ENCODE measurements at regions not wholly inside any gene's neighbourhood (a gene's known extent, or its start where the extent isn't known, plus 50 kb on each side); places are given as distances from the start of the nearest gene placed in this dataset.

DNA sequence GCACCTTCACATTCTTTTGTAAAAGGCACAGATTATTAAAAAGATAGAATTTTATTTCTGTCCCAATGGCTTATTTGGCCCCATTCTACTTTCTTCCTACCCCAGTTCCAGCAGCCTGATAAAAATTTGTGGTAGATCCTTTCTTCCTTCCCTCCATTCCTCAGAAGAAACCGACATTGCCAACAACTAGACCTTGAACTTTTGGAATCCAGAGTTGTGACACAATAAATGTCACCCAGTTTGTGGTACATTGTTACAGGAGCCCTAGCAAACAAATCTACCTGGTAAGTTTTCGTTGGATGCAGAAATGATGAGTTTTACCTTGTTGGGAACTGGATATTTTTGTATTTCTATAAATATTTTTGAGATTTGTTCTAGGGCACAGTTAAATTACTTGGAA lies 141.6 kb upstream of the IVNS1ABP start:
- TF ChIP-seq, protein P1, sequence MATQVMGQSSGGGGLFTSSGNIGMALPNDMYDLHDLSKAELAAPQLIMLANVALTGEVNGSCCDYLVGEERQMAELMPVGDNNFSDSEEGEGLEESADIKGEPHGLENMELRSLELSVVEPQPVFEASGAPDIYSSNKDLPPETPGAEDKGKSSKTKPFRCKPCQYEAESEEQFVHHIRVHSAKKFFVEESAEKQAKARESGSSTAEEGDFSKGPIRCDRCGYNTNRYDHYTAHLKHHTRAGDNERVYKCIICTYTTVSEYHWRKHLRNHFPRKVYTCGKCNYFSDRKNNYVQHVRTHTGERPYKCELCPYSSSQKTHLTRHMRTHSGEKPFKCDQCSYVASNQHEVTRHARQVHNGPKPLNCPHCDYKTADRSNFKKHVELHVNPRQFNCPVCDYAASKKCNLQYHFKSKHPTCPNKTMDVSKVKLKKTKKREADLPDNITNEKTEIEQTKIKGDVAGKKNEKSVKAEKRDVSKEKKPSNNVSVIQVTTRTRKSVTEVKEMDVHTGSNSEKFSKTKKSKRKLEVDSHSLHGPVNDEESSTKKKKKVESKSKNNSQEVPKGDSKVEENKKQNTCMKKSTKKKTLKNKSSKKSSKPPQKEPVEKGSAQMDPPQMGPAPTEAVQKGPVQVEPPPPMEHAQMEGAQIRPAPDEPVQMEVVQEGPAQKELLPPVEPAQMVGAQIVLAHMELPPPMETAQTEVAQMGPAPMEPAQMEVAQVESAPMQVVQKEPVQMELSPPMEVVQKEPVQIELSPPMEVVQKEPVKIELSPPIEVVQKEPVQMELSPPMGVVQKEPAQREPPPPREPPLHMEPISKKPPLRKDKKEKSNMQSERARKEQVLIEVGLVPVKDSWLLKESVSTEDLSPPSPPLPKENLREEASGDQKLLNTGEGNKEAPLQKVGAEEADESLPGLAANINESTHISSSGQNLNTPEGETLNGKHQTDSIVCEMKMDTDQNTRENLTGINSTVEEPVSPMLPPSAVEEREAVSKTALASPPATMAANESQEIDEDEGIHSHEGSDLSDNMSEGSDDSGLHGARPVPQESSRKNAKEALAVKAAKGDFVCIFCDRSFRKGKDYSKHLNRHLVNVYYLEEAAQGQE (IDR thresholded peaks at IDR 0.05; ENCODE audit: low read depth, low read length) = no peak
- TF ChIP-seq, protein P2, sequence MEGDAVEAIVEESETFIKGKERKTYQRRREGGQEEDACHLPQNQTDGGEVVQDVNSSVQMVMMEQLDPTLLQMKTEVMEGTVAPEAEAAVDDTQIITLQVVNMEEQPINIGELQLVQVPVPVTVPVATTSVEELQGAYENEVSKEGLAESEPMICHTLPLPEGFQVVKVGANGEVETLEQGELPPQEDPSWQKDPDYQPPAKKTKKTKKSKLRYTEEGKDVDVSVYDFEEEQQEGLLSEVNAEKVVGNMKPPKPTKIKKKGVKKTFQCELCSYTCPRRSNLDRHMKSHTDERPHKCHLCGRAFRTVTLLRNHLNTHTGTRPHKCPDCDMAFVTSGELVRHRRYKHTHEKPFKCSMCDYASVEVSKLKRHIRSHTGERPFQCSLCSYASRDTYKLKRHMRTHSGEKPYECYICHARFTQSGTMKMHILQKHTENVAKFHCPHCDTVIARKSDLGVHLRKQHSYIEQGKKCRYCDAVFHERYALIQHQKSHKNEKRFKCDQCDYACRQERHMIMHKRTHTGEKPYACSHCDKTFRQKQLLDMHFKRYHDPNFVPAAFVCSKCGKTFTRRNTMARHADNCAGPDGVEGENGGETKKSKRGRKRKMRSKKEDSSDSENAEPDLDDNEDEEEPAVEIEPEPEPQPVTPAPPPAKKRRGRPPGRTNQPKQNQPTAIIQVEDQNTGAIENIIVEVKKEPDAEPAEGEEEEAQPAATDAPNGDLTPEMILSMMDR (IDR thresholded peaks at IDR 0.05) = no peak
- TF ChIP-seq EZH2phosphoT487 (IDR thresholded peaks at IDR 0.05; ENCODE audit: borderline replicate concordance, low read depth) = no peak
- TF ChIP-seq, protein P3, sequence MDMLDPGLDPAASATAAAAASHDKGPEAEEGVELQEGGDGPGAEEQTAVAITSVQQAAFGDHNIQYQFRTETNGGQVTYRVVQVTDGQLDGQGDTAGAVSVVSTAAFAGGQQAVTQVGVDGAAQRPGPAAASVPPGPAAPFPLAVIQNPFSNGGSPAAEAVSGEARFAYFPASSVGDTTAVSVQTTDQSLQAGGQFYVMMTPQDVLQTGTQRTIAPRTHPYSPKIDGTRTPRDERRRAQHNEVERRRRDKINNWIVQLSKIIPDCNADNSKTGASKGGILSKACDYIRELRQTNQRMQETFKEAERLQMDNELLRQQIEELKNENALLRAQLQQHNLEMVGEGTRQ (IDR thresholded peaks at IDR 0.05; ENCODE audit: borderline replicate concordance, low read depth, low read length) = no peak
- TF ChIP-seq EP300 (IDR thresholded peaks at IDR 0.05; ENCODE audit: borderline replicate concordance in 1 of 2, low read depth in 1 of 2, low read length in 1 of 2) = no peak
- TF ChIP-seq TAF1 (IDR thresholded peaks at IDR 0.05; ENCODE audit: borderline replicate concordance, low read depth, low read length) = no peak
- TF ChIP-seq SMC3 (IDR thresholded peaks at IDR 0.05; ENCODE audit: low read depth, low read length) = no peak
- TF ChIP-seq POLR2AphosphoS5 (IDR thresholded peaks at IDR 0.05; ENCODE audit: low read depth, low read length) = no peak
- TF ChIP-seq FOSL2 (IDR thresholded peaks at IDR 0.05; ENCODE audit: borderline replicate concordance, low read depth) = no peak
- TF ChIP-seq TEAD4 (IDR thresholded peaks at IDR 0.05; ENCODE audit: borderline replicate concordance, insufficient read depth) = no peak
- no peak for TF ChIP-seq RAD21 (IDR thresholded peaks at IDR 0.05; ENCODE audit: low read length)
- TF ChIP-seq, protein P4, sequence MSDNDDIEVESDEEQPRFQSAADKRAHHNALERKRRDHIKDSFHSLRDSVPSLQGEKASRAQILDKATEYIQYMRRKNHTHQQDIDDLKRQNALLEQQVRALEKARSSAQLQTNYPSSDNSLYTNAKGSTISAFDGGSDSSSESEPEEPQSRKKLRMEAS (IDR thresholded peaks at IDR 0.05; ENCODE audit: low read depth) = no peak
